ENCODE measurements at regions not wholly inside any gene's neighbourhood (a gene's known extent, or its start where the extent isn't known, plus 50 kb on each side); places are given as distances from the start of the nearest gene placed in this dataset.
A peak's percentile ranks its signal among the peaks of the same experiment; 100 is the strongest.

- ATAC-seq (peak; percentile 43), DNase-seq (ENCODE audit: low spot score) (no peak)
- TF ChIP-seq AFF4 (CRISPR knock-in tag; IDR thresholded peaks at IDR 0.05; ENCODE audit: borderline replicate concordance) (no peak), TP53 (CRISPR knock-in tag; IDR thresholded peaks at IDR 0.05) (no peak), ZSCAN18 (CRISPR knock-in tag; IDR thresholded peaks at IDR 0.05) (no peak), JUN (CRISPR knock-in tag; IDR thresholded peaks at IDR 0.05) (no peak), KAT7 (CRISPR knock-in tag; IDR thresholded peaks at IDR 0.05; ENCODE audit: borderline replicate concordance) (no peak), ZNF232 (CRISPR knock-in tag; IDR thresholded peaks at IDR 0.05) (no peak), ZBTB21 (CRISPR knock-in tag; IDR thresholded peaks at IDR 0.05; ENCODE audit: borderline replicate concordance) (no peak), ZNF416 (CRISPR knock-in tag; IDR thresholded peaks at IDR 0.05) (no peak), SMAD4 (CRISPR knock-in tag; IDR thresholded peaks at IDR 0.05) (no peak), GRHL2 (CRISPR knock-in tag; IDR thresholded peaks at IDR 0.05; ENCODE audit: insufficient replicate concordance, severe bottlenecking) (no peak), SP1 (CRISPR knock-in tag; conservative IDR thresholded peaks at IDR 0.05) (no peak), ZNF138 (CRISPR knock-in tag; conservative IDR thresholded peaks at IDR 0.05) (no peak), RORB (CRISPR knock-in tag; IDR thresholded peaks at IDR 0.05) (no peak), FOXJ3 (CRISPR knock-in tag; IDR thresholded peaks at IDR 0.05; ENCODE audit: borderline replicate concordance) (no peak)
- no peaks in the 10 kb centered on the region for H3K36me3 Mint-ChIP-seq
- H3K27ac Mint-ChIP-seq: no peak overlapping the region
- peaks cover 5% of the 10 kb centered on the region; the same call in 1 of the 2 replicates for H3K9me3 Mint-ChIP-seq
- CTCF ChIA-PET: interaction anchor here (1.7 kb wide), 1 partner anchor 54 kb away, joined by 4 read pairs; no protein-coding TSS in a partner anchor
- POLR2A ChIA-PET: no interaction called here
- H3K4me3 Mint-ChIP-seq: no peak overlapping the region
- H3K27me3 Mint-ChIP-seq (ENCODE audit: low read depth): no peaks in the 10 kb centered on the region; the same call in 1 of the 2 replicates
- H3K4me1 Mint-ChIP-seq: peaks cover 3% of the 10 kb centered on the region
Observed at GRCh38 chr2:128522829-128523228, 204.2 kb upstream of the HS6ST1 start.

- no peak for DNase-seq (ENCODE audit: low spot score)
- Mint-ChIP-seq H3K4me3 (no peak overlapping the region), H3K27ac (no peak overlapping the region), H3K4me1 (peaks cover 3% of the 10 kb centered on the region), H3K27me3 (ENCODE audit: low read depth) (no peaks in the 10 kb centered on the region; the same call in 1 of the 2 replicates), H3K36me3 (no peaks in the 10 kb centered on the region), H3K9me3 (peaks cover 5% of the 10 kb centered on the region; the same call in 1 of the 2 replicates)
- ChIA-PET POLR2A (no interaction called here), CTCF (interaction anchor here (1.1 to 1.7 kb wide), 2 partner anchors 37 to 54 kb away, joined by 3 to 4 read pairs; no protein-coding TSS in a partner anchor)
- no peak for TF ChIP-seq E2F1 (CRISPR knock-in tag; IDR thresholded peaks at IDR 0.05)
- TF ChIP-seq PRRX2 (CRISPR knock-in tag; IDR thresholded peaks at IDR 0.05): no peak
- TF ChIP-seq HMGXB4 (CRISPR knock-in tag; IDR thresholded peaks at IDR 0.05): no peak
- no peak for TF ChIP-seq PREB (CRISPR knock-in tag; IDR thresholded peaks at IDR 0.05; ENCODE audit: borderline replicate concordance)
- TF ChIP-seq NR1H2 (CRISPR knock-in tag; IDR thresholded peaks at IDR 0.05): no peak
- TF ChIP-seq NR3C1 (CRISPR knock-in tag; conservative IDR thresholded peaks at IDR 0.05; ENCODE audit: low read depth): no peak
- ATAC-seq: peak; percentile 61
Observed at GRCh38 chr2:128523457-128523856, 204.8 kb upstream of the HS6ST1 start.
